ENCODE measurements at regions not wholly inside any gene's neighbourhood (a gene's known extent, or its start where the extent isn't known, plus 50 kb on each side); places are given as distances from the start of the nearest gene placed in this dataset.

DNA sequence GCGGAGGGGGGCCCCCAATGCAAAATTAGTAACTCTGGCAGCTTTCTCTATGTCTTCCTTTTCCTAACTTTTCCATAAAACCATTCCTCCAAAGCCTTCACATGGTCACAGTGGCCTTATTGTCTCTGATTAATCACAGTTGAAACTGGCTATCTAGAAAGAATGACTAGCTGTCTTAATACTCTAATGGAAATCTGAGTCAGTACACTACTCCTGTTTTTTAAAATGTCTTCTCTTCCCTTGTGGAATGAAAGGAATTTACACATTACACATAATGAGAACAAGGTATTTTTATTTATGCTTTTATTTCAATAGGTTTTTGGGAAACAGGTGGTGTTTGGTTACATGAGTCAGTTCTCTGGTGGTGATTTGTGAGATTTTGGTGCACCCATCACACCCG, 66.3 kb upstream of the PUDP start:
- DNase-seq, result no peak

DNA sequence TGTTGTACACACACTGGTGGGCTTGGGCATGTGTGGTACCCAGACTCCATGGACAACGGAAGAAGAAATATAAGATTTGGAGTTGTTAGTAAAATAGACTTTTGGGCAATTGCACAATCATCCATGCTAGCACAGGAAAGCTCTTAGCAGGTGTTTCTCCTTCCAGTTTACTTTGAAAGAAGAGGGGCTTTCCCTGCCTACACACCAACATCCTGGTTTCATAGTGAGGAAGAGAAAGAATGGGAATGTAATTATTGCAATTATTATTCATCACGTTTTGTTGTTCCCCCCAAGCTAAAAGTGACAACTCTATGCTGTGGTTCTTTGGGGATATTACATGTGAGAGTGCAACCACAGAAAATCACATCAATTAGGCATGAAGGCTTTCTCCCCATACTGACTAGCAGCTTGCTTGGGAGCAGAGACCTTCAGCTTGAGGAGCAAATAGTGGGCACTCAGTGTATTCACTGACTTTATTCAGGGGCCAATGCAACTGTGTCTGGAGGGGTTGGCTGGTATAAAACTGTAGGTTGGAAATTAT, 57.2 kb upstream of the PUDP start:
- DNase-seq, result no peak

DNA sequence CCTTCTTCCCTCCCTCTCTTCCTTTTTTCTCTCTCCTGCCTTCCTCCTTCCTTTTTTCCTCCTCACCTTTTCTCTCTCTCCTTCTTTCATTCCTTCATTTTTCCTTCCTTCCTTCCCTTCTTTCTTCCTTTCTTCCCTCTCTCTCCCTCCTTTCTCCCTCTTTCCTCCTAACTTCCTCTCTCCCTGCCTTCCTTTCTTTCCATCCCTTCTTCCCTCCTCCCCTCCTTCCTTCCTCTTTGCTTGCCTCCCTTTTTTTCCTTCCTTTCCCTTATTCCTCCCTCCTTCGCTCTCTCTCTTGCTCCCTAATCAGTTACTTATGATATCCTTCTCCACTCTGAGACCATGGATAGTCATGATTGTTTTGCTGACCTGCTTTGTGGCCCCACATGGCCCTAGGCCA, 56.7 kb upstream of the PUDP start:
- no peak for DNase-seq

DNA sequence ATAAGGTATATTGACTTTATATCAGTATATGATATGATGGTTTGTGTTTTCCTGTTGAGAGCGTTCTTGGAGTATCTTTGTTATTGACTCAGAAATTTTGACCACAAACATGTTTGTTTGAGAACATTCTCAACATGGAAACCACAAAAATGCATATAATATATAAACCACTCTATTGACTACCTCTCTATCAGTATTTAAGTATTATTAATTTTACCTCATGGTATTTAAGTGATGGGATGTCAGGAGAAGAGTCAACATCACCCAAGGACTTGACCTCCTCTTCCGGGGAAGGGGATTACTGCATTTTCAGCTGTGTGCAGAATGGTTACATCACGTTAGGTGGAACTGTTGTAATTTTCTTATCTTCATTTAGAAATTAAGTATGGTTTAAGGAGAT, 54.3 kb upstream of the PUDP start:
- DNase-seq, result no peak

DNA sequence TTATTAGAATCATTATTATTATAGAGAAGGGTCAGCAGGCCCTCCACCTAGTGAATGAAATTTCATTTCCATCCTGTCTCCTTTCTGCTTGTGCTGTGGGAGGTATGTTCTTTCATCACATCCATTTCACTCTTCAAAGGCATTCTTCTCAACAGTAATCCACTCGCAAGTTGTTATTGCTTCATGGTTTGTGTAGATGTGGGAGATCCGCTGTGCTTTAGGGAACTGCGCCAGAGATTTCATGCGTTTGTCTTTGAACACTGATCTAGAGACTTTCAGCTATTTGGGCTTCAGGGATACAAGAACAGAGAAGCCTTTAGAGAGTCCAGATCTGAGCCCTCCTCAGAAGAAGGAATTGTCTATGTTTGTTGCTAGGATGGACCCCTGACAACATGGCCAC, 53.5 kb upstream of the PUDP start:
- no peak for DNase-seq

DNA sequence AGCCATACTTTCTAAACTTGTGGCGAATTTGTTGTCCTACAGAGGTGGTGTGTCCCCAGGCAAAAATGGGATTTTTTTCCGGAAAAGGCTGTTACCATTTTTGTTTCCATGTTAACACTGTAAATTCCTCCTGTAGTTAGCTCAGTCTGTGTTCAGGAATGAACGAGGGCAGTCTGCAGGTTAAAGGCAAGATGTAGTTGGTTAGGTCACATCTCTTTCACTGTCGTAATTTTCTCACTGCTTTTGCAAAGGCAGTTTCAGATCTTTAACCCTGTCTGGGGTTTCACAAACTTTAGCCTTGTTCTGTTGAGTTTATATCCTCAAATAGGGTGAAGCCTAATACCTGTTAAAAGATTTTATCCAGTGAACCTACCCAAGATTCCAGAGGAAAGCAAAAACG, 50.5 kb upstream of the PUDP start:
- DNase-seq, result no peak
